GM18519 (cell line): ENCODE measurements at regions not wholly inside any gene's neighbourhood (a gene's known extent, or its start where the extent isn't known, plus 50 kb on each side); places are given as distances from the start of the nearest gene placed in this dataset.

Source experiments
- ATAC-seq: cut with Tn5 transposase; IDR thresholded peaks from one replicate; pipeline ENCODE4 v1.9.1; 2021; ENCODE audit warnings: mild to moderate bottlenecking, moderate library complexity; ENCODE audit not compliant: unreplicated experiment, low FRiP score

DNA sequence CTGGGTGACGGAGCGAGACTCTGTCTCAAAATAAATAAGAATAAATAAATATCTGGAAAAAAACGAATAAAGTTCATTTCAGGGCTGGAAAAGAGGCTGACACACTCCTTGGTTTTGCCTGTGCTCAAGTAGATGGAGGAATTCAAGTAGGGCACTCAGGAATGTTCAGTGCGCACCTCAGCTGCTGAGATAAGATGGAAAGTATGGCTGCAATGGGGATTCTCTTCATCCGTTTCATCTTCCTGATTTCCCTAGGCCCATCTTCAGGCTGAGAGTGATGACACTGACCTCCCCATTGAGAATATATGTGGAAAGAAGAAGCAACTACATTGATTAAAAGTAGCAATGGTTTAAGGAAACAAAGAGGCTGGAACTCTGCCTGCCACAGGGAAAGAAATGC, 130.5 kb upstream of the ZNF644 start:
- ATAC-seq = no peak

DNA sequence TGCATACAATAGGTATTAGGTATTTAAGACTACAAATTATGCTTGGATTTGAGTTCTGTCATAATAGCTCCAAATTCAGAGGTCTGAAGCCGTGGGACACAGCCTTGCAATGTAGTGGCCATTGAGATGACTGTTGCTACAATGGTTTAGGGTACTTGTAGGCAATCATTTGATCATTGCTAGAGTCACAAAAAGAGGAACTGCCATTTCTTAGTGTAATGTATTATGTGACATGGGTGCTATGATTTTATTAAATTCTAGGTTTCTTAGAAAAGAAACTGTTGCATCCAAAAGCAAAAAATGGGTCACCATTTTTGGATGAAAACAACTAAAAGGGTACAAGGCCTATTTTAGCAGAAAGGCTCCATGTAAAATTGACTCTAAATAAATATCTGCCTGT, 129.9 kb upstream of the ZNF644 start:
- ATAC-seq = no peak

DNA sequence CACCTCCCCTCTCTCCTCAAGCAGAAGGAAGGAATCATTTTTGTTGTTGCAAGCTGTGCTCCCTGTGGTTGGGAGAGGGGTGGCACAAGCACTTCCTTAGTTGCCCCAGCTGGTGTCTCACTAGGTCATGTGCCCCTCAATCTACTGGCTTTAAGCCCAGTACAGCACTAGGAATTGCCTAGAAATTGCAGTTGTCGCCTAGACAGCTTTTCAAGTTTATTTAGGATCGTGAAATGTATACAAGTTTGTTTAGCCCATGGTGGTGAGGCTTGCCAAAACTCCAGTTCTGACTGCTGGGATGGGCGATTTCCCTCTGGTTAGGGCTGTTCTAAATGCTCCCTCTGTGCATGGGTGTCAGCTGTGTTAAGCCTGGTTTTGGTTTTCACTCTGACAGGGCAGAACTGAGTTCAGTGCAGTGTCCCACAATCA, 126.8 kb upstream of the ZNF644 start:
- no peak for ATAC-seq

DNA sequence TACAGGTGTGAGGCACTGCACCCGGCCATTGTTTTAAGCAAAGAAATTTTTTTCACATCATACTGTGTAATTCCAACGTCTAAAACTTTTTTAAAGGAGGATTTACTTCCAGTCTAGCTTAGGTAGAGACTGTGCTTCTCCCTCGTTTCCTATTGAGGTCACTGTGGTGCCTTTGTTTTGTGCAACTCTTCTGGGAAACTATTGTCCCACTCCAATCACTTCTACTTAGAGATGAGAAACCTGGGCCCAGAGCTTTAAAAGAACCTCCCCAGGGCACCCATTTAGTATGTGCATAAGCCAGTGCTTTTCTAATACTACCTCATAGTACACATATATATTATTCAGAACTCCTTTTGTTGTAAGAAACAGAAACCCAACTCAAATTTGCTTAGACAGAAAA, 120.0 kb upstream of the ZNF644 start:
- no peak for ATAC-seq

DNA sequence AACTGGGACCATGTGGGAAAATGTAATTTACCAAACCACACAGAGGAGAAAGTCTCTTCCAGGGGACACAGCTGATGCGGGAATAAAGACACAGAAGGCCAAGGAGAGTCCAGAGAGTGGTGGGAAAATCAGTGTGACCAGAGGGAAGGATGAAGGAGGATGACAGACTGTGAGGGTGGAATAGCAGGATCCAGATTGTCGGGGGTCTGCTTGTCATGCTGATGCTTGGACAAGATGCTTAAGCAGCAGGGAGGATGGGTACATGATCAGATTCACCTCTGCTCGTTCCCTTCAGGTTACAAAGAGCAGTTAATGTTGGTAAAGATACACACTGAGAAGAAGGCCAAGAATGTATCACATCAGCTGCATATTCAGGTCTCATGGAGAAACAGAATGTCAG, 117.1 kb upstream of the ZNF644 start:
- no peak for ATAC-seq

DNA sequence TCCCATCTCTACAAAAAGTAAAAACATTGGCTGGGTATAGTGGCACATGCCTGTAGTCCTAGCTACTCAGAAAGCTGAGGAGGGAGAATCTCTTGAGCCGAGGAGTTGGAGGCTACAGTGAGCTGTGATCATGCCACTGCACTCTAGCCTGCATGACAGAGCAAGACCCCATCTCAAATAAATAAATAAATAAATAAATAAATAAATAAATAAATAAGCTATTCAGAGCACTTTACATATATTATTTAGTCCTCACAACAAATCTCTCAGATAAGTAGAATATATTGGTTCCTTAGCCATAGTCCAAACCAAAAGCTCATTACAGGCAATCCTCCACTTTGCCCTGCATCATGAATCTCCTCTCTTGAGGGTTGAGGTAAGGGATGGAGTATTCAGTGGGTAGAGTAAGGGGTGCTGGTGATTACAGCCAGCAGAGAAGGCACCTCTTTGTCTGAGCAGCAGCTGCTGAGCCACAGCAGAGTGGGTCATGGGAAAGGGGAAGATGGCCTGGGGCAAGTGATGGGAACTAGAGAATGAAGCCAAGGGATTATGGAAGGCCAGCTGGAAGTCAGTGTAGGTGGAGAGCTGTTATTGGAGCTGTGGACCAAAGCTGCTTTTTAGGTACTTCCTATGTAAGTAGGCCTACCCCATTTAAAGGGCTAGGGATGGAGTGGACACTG, 115.5 kb upstream of the ZNF644 start:
- no peak for ATAC-seq

DNA sequence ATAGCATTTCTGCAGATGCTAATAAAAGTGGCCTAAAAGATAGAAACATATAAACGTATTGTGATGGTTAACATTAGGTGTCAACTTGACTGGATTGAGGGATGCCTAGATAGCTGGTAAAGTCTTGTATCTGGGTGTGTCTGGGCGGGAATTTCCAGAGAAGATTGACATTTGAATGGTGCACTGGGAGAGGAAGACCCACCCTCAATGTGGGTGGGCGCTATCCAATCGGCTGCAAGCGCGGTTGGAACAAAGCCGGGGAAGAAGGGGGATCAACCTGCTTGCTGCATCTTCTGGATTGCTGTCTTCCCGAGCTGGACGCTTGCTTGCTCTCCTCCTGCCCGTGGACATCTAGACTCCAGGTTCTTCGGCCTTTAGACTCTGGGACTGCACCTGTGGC, 114.0 kb upstream of the ZNF644 start:
- no peak for ATAC-seq

DNA sequence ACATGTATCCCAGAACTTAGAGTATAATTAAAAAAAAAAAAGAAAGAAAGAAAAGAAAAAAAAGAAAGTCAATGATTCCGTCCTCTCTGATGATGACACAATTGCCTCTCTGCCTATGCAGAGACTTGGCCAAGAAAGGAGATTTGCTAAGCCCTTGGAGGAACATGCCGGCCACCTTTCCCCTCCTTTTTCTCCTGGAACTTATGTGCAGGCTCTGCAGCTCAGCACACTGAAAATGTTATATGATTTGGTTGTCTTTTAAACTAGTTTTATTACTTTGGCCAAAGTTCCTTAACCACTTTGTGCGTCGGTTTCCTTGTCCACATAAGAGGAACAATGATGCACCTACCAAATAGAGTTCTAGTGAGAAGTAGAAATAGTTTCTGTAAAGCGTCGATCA, 111.4 kb upstream of the ZNF644 start:
- ATAC-seq = no peak

DNA sequence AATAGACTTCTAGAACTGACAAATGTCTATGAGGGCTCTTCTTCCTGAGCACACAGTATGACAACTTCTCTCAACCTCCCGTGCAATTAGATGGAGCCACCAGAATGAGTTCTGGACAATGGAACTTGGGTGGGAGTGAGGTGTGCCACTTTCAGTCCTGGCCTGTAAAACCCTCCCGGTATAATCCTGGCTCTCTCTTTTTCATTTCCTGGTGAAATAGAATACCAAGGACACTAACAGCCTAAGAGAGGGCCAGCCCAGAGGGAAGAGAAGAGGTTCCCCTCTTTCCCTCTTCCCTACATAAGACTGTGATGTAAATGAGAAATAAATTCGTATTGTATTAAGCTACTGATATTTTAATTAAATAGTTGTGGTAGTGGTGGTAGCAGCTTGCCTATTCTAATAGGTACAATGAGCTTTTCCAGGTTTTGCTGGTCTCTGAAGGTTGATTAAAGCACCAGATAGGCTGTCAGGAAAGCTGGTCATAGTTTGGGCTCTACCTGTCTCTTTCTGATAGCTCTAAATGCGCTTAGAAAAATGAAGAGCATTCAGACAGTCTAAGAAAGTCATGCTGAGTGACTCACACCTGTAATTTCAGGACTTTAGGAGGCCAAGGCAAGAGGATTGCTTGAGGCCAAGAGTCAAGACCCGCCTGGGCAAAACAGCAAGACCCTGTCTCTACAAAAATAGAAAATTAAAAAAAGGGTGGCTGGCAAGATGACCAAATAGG, 108.6 kb upstream of the ZNF644 start:
- ATAC-seq = no peak

DNA sequence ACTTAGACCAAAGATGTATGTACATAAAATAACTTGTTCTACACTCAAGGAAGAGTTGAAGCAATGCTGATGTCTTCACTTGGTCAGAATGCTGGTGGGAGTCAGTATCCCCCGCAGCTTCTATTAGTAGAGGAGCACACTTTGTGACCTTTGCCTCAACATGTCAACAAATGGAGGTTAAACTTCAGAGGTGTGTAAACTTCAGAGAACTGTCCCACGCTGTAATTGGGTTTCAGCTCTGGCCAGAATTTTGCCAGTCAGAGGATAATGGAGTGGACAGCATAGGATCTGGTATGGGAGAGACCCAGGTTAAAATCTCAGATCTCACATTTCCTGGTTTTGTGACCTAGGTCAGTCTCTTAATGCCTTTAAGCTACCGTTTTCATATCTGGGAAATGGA, 107.6 kb upstream of the ZNF644 start:
- ATAC-seq = no peak

DNA sequence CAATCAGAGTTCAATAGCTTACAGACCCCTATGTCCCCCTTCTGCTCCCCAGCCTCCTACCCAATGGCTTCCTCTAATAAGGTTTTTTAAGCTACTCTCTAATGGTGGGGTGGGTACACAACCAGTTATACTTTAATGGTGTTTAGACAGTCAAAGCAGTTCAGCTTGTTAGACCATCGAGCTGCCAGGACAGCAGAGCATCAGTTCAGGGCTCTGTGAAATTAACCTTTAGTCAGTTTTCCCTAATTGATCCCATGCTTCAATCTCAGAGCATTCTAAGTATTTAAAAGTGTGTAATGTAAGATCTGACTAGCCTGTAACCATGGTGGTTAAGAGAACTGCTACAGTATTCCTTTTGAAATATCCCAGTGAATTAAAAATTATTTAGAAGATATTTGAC, 107.2 kb upstream of the ZNF644 start:
- no peak for ATAC-seq

DNA sequence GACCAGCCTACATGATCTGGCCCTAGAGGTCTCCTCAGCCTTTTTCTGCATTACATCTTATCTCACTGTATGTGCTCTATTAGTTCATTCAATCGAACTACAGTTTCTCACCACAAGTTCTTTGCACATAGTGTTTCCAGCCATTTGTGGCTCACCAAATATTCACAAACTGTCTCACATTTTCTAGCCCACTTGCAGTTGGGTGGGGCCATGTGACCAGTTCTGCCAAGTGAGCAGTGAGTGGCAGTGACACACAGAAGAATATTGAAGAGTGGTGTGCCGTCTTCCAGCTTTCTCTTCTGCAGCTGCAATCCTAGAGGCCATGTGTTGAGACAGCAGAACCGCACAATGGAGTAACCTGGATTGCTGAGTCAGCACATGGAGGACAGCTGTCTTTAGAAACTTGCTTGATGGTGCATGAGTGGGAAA, 103.2 kb upstream of the ZNF644 start:
- ATAC-seq = no peak

DNA sequence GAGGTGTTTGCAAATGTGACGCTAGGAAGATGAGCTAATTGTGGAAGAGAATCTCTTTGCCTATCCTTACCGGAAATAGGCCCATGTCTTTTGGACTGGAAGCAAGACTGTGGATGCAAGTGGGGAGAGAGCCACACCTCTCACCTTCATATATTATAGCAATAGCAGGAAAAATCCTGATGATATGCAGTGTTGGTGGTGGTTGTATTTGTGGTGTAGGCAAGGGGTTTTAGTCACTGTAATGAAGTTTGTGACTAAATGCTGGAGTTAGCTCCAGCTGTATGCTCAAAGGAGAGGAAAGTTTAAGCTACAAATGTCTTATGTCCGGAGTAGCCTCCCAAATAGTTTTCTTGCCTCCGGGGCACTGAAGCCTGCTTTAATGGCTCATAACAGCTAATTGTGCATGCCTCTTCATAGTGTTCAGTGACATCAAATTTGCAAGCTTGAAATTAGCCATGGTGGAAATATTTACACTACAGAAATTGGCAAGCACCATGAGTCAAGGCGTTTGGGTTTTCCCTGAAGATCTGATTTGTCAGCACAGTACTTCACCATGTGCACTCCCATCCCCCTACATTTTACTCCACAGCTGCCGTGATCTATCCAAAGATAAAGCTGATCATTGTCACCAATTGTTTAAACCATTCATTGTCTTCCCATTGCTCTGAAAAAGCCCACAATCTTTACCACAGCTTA, 102.6 kb upstream of the ZNF644 start:
- ATAC-seq = no peak

DNA sequence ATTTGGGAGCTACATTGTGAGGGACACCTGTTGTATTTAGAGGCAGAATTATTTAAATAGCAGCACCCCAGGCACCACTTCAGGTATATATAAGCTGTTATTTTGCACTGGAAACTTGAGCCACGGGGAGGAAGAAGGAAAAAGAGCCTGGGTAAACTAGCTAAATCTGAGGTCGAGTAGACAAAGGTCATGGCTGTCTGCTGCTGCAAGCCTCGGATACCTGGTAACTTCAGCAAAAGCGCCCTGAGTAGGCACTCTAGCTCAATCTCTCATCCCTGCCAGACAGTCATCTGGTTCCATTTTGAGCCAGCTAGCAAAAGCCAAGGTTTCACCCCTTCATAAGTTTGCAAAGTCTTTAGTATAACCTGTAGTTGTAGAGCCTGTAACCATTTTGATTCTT, 101.9 kb upstream of the ZNF644 start:
- ATAC-seq = no peak

DNA sequence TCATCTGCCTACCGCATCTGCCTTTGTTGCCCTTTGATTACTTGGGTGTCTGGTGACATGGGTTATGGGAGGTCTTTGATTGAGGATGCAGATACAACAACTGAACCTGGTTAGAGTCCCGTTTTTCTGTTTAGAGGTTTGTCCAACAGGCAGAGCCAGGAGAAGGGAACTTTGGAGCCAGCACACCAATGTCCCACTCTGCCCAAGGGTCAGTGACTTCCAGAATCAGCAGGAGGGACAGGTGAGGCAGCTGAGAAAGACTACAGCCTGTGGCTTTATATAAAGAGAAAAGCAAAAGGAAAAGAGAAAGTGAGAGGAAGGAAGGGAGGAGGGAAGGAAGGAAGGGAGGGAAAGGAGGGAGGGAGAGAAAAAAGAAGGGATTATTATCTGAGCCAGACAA, 101.5 kb upstream of the ZNF644 start:
- no peak for ATAC-seq

DNA sequence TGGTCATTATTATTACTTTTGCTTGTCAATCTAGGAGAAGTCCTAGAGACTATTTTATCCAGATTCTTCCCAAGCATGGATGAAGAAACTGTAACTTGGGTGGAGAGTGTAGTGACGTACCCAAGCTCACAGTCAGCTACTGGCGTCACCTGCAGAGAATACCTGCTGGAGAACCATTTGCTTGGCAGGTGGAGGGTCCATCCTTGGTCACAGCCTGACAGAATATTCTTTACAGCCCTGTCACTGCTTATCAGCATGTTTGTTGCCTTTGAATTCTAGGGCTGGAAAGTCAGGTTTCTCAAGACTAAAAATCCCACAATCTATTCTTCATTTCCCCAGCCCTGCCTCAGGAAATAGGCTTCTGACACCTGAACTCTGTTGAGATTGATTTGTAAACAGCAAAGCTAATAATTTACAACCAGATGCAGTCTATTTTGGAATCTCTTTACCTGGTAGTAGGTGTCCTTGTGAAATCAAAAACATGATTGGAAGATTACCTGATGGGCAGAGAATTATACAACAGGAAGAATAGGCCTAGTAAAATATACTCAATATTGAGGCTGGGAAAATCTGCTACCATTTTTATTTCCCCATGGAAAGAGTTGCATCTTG, 100.4 kb upstream of the ZNF644 start:
- no peak for ATAC-seq

DNA sequence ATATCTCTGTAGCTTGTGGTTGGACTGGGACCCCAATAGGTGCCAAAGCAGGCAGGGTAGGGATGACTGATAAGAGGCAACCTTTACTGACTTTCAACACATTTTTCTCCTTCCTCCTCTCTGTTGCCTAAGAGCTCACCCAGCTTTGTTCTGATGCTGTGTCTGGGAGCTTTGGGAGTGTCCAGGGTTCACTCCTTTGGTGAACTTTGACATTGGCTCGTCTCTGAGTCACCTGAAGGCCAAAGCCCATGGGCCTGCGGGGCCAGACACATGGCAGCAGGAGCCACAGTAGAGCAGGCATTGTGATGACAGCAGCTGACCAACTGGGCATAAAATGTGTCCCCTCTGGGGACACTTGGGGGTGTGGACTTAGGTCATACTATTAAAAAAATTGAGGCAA, 99.5 kb upstream of the ZNF644 start:
- no peak for ATAC-seq

DNA sequence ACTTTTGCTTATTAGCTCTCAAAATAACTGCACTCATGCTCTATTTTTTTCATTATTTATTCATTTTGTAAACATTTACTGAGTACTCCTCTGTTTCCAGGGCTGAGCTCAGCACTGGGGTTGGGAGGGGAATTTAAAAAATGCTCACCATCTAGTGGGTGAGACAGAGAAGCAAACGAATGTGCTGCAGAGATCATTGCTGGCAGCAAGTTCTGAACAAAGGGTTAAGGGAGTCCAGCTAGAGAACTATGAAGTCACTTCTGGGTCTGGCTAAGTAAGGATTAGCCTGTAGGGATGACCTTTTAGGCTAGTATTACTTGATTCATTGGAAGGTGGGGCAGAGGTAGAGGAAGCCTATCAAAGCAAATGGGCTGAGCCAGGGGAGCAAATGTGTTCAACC, 99.1 kb upstream of the ZNF644 start:
- no peak for ATAC-seq

DNA sequence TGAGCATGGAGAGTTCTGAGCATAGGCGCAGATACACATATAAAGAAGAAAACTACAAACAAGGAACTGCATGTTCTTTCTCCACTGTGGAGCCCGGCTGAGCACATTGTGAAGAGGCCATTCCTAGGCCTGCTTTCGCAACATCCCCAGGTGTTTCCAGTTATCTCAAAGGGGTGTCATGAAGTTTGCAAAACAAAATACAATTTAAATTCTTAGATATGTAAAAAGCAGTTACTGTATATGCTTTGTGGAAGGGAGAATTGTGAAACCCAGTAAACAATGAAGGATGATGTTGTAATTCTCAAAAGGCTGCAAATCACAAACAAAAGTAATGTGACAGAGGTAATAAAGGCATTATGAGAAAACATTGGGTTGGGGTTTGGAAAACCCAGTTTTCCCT, 98.6 kb upstream of the ZNF644 start:
- no peak for ATAC-seq

DNA sequence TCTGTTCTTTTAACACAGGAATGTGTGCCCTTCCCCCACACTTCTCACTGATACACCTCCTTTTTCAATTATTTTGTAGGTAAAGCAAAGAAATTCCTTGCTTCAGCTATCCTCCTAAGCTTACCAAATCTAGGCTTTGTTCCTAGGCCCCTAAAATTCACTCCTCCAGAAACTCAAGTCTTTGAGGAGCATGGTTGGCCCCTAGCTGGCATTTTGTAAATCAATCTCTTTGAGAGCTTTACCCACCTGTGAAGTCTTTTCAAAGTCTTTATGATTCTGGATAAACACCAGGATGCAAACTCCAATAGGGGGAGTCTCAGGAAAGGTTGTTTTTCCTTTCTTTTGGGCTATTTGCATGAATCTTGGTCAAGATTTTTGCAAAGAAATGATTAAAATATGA, 82.9 kb upstream of the ZNF644 start:
- ATAC-seq = no peak

DNA sequence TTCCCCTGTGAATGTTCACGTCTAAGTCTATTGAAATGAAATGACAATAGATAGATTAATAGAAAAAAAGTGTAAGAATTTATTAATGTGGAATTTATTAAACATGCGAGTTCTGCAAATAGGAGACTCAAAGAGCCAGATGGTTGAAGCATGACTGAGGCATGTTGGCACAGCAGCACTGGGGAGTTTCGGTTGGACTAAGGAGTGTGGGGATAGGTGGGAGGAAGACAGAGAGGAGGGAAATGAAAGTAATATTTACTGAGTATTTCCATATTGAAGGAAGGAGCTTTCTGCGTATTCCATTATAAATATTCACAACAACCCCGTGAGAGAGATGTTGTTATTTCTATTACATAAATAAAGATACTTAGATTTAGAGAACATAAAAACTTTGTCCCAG, 79.5 kb upstream of the ZNF644 start:
- no peak for ATAC-seq
